HEK293 (cell line): ENCODE measurements at regions not wholly inside any gene's neighbourhood (a gene's known extent, or its start where the extent isn't known, plus 50 kb on each side); places are given as distances from the start of the nearest gene placed in this dataset.

Experiments used
- CTCF ChIA-PET: fragments of 350-600 bp; formaldehyde crosslinking; extraction: SDS; loops from one replicate; lab custom pipeline; 2021; ENCODE audit warnings: antibody characterized with exemption; lab: Yijun Ruan, JAX
- POLR2A ChIA-PET: fragments of 300-600 bp; formaldehyde crosslinking; extraction: SDS; loops from one replicate; lab custom pipeline; 2020; ENCODE audit warnings: antibody characterized with exemption, inconsistent platforms; lab: Yijun Ruan, JAX
- H3K27ac ChIP-seq: fragments of 200-500 bp; sonication (Bioruptor generic); 2 replicates; pipeline ENCODE4 v1.5.1; 2014; ENCODE audit warnings: low read depth, low read length, control low read depth, inconsistent platforms; ENCODE audit errors: extremely low read depth
- H3K36me3 ChIP-seq, 2 experiments: fragments of 200-500 bp in 1 of 2; sonication (Bioruptor generic) in 1 of 2; 1 replicate in 1 of 2; 2 replicates in 1 of 2; pipeline ENCODE4 v1.5.1; 2014 to 2017; ENCODE audit warnings: inconsistent platforms in 2 of 2, low read length in 2 of 2; ENCODE audit not compliant: control insufficient read depth in 2 of 2, insufficient read depth in 1 of 2
- H3K4me1 ChIP-seq: fragments of 200-500 bp; sonication (Bioruptor generic); 2 replicates; pipeline ENCODE4 v1.5.1; 2014; ENCODE audit warnings: mild to moderate bottlenecking, low read length, inconsistent platforms; ENCODE audit not compliant: control insufficient read depth, insufficient read depth
- H3K4me3 ChIP-seq: 2 replicates; pipeline ENCODE4 v1.5.1; 2011; ENCODE audit warnings: low read depth, mild to moderate bottlenecking, control low read depth, low read length, moderate library complexity
- H3K9me3 ChIP-seq: fragments of 200-500 bp; sonication (Bioruptor generic); 2 replicates; pipeline ENCODE4 v1.5.1; 2014; ENCODE audit warnings: low read depth, low read length, inconsistent platforms; ENCODE audit not compliant: control insufficient read depth, insufficient read depth
- GLI2 ChIP-seq: fragments of 450-650 bp; formaldehyde crosslinking; IDR thresholded peaks from 2 replicates; pipeline ENCODE4; 2017; ENCODE audit warnings: missing biosample characterization, missing genetic modification characterization, low read depth, borderline replicate concordance
- HOXD13 ChIP-seq: sonication (generic); formaldehyde crosslinking; IDR thresholded peaks from 2 replicates; pipeline ENCODE4 v1.8.0; 2022; ENCODE audit warnings: missing genetic modification reagents, borderline replicate concordance
- KLF8 ChIP-seq: fragments of 450-650 bp; formaldehyde crosslinking; IDR thresholded peaks from 2 replicates; pipeline ENCODE4 v1.5.1; 2016; ENCODE audit warnings: missing biosample characterization, missing genetic modification characterization
- KLF9 ChIP-seq: fragments of 450-650 bp; formaldehyde crosslinking; IDR thresholded peaks from 2 replicates; pipeline ENCODE4 v1.5.1; 2016; ENCODE audit warnings: missing biosample characterization, missing genetic modification characterization, low read depth
- TRIM28 ChIP-seq: IDR thresholded peaks from 2 replicates; pipeline ENCODE4 v1.6.1; 2011; ENCODE audit warnings: low read length, control low read depth, borderline replicate concordance
- ZBTB7A ChIP-seq: fragments of 450-650 bp; formaldehyde crosslinking; IDR thresholded peaks from 2 replicates; pipeline ENCODE4 v1.5.1; 2016; ENCODE audit warnings: low read depth, missing biosample characterization, missing genetic modification characterization
- ZNF10 ChIP-seq: fragments of 450-650 bp; formaldehyde crosslinking; IDR thresholded peaks from 2 replicates; pipeline ENCODE4 v1.5.1; 2017; ENCODE audit warnings: missing biosample characterization, missing genetic modification characterization
- ZNF112 ChIP-seq: fragments of 450-650 bp; formaldehyde crosslinking; IDR thresholded peaks from 2 replicates; pipeline ENCODE4 v1.5.0; 2017; ENCODE audit warnings: missing biosample characterization, missing genetic modification characterization
- ZNF174 ChIP-seq: fragments of 450-650 bp; formaldehyde crosslinking; IDR thresholded peaks from 2 replicates; pipeline ENCODE4 v1.5.0; 2017; ENCODE audit warnings: missing biosample characterization, mild to moderate bottlenecking, missing genetic modification characterization
- ZNF24 ChIP-seq: fragments of 450-650 bp; formaldehyde crosslinking; IDR thresholded peaks from 2 replicates; pipeline ENCODE4 v1.5.1; 2016; ENCODE audit warnings: missing biosample characterization, missing genetic modification characterization
- ZNF658 ChIP-seq: fragments of 450-650 bp; formaldehyde crosslinking; IDR thresholded peaks from 2 replicates; pipeline ENCODE4; 2016; ENCODE audit warnings: missing biosample characterization, missing genetic modification characterization
- ZNF701 ChIP-seq: fragments of 450-650 bp; formaldehyde crosslinking; IDR thresholded peaks from 2 replicates; pipeline ENCODE4 v1.5.1; 2016; ENCODE audit warnings: missing biosample characterization, missing genetic modification characterization
- ZNF843 ChIP-seq: fragments of 450-650 bp; formaldehyde crosslinking; IDR thresholded peaks from 2 replicates; pipeline ENCODE4 v1.5.1; 2016; ENCODE audit warnings: missing biosample characterization, missing genetic modification characterization
- TF ChIP-seq, protein P1 (sequence below): fragments of 450-650 bp; formaldehyde crosslinking; IDR thresholded peaks from 2 replicates; pipeline ENCODE4 v1.5.1; 2016; ENCODE audit warnings: missing biosample characterization, missing genetic modification characterization, low read depth
- TF ChIP-seq, protein P2 (sequence below): fragments of 450-650 bp; formaldehyde crosslinking; IDR thresholded peaks from 2 replicates; pipeline ENCODE4 v1.5.1; 2016; ENCODE audit warnings: missing biosample characterization, missing genetic modification characterization

DNA sequence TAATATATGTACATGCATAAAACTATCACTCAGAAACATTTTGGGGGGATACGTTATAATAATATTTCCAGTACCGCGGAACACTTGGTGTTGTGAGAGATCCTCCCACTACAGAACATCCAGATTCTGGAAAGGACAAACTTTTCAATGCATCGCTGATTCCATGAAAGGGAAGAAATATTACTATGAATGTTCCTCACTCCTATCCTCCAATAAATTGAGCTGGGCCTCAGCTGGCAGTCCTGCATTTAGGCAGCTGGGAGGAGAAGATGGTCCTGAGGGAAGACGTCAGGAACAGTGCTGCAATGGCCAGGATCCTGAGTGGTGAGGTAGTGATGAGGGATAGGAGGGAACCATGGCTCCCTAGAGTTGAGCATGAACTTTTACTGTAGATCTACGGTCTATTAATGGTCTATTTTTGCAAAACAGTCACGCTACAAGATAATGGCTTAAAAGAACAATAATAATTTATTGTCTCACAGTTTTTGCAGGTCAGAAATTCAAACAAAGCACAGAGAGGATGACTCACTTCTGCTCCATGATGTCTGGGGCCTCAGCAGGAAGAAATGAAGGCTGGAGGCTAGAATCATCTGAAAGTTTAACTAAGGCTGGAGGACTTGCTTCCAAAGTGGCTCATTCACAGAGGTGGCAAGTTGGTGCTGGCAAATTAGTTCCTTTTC is 538.1 kb downstream of the STIM2 start:
- TF ChIP-seq ZNF24 (tag by site-specific recombination), result no peak
- no peak for TF ChIP-seq ZNF10 (tag by site-specific recombination)
- no peak for TF ChIP-seq ZNF658 (tag by site-specific recombination)
- H3K4me3 ChIP-seq, result no peak overlapping the region
- no peaks in the 10 kb centered on the region for H3K4me1 ChIP-seq
- CTCF ChIA-PET, result no interaction called here
- H3K36me3 ChIP-seq, result no peaks in the 10 kb centered on the region
- H3K27ac ChIP-seq, result no peak overlapping the region
- H3K9me3 ChIP-seq, result no peaks in the 10 kb centered on the region
- POLR2A ChIA-PET, result no interaction called here

DNA sequence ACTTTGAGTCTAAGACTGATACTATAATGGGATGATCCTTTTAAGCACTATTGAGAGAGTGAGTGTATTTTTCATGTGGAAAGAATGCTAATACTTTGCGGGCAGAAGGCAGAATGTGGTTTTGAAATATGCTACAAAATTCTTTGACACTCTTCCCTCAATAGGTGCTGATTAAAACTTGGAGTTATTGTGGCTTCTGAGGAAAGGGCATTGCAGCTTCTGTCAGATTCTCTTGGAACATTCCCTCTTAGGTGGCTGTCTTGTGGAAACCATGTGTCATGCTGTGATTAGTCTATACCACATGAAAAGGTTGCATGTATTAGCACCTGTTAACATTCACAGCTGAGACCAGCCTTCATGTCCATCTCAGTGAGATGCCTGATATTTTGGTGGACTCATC is 547.0 kb downstream of the STIM2 start:
- no peak overlapping the region for H3K4me3 ChIP-seq
- POLR2A ChIA-PET, result no interaction called here
- CTCF ChIA-PET, result no interaction called here
- no peaks in the 10 kb centered on the region for H3K9me3 ChIP-seq
- H3K27ac ChIP-seq, result no peak overlapping the region
- H3K36me3 ChIP-seq, result no peaks in the 10 kb centered on the region
- H3K4me1 ChIP-seq, result no peaks in the 10 kb centered on the region
- TF ChIP-seq TRIM28 (no peak), HOXD13 (no peak), KLF8 (tag by site-specific recombination) (no peak), ZBTB7A (tag by site-specific recombination) (no peak), ZNF174 (tag by site-specific recombination) (no peak), ZNF701 (tag by site-specific recombination) (no peak), KLF9 (tag by site-specific recombination) (no peak)

DNA sequence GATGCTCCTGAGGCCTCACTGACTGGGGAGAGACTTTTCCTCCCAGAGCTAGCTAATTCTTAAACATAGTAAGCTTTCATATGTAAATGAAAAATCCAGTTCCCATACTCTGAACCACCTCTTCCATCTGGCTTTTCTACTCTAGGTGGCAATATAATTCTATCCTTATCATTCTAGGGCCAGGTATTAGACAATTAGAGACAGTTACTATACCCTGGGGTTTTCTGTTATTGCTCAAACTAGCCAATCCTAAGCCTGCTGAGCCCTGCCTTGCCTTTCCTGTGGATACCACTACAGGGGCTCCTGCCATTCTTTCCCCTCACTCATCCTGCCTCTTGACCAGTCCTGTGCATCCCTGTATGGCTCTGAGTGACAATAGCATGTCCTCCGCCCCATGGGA is 552.0 kb downstream of the STIM2 start:
- no peaks in the 10 kb centered on the region for H3K9me3 ChIP-seq
- H3K4me3 ChIP-seq, result no peak overlapping the region
- H3K4me1 ChIP-seq, result no peaks in the 10 kb centered on the region
- ChIA-PET CTCF (no interaction called here), POLR2A (no interaction called here)
- H3K27ac ChIP-seq, result no peak overlapping the region
- TF ChIP-seq, protein P1, sequence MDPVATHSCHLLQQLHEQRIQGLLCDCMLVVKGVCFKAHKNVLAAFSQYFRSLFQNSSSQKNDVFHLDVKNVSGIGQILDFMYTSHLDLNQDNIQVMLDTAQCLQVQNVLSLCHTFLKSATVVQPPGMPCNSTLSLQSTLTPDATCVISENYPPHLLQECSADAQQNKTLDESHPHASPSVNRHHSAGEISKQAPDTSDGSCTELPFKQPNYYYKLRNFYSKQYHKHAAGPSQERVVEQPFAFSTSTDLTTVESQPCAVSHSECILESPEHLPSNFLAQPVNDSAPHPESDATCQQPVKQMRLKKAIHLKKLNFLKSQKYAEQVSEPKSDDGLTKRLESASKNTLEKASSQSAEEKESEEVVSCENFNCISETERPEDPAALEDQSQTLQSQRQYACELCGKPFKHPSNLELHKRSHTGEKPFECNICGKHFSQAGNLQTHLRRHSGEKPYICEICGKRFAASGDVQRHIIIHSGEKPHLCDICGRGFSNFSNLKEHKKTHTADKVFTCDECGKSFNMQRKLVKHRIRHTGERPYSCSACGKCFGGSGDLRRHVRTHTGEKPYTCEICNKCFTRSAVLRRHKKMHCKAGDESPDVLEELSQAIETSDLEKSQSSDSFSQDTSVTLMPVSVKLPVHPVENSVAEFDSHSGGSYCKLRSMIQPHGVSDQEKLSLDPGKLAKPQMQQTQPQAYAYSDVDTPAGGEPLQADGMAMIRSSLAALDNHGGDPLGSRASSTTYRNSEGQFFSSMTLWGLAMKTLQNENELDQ, result no peak
- TF ChIP-seq ZNF112 (tag by site-specific recombination) (no peak), ZNF658 (tag by site-specific recombination) (no peak), GLI2 (tag by site-specific recombination) (no peak), ZNF843 (tag by site-specific recombination) (no peak)
- TF ChIP-seq, protein P2, sequence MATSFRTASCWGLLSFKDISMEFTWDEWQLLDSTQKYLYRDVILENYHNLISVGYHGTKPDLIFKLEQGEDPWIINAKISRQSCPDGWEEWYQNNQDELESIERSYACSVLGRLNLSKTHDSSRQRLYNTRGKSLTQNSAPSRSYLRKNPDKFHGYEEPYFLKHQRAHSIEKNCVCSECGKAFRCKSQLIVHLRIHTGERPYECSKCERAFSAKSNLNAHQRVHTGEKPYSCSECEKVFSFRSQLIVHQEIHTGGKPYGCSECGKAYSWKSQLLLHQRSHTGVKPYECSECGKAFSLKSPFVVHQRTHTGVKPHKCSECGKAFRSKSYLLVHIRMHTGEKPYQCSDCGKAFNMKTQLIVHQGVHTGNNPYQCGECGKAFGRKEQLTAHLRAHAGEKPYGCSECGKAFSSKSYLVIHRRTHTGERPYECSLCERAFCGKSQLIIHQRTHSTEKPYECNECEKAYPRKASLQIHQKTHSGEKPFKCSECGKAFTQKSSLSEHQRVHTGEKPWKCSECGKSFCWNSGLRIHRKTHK (tag by site-specific recombination), result no peak
- H3K36me3 ChIP-seq, result no peaks in the 10 kb centered on the region
